ENCODE measurements at regions not wholly inside any gene's neighbourhood (a gene's known extent, or its start where the extent isn't known, plus 50 kb on each side); places are given as distances from the start of the nearest gene placed in this dataset.

DNA sequence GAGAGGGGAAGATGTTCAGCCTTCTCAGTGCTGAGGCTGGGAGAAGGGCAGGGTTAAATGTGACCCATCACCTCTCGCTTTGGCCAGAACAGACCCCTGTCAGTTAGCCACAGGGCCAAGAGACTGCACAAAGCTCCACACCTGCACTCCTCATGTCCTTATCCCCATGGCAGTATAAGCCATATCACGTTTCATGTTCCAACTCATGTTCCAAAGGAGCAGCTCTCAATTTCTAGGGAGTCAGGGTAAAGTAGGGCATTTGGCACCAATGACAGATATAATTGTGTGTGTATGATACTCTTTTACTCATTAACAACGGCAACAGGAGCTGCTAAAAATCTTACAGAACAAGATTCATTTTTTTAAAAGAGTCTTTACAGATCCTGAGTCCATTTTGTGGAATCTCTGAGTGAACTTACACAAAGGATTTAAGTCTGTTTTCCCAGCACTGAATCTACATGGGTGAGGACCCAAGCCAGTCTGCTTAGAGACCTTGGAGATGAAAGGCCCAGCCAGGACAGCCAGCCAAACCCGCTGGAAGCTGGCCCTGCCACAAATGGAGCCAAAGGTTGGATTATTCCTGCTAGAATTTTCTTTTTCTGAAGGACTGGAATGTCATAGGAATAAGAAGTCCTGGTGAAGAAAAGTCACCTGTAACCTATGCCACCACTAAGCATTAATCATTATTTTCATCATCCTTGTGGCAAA is 129.1 kb upstream of the SMAD1 start:
- TF ChIP-seq FOXM1 (IDR thresholded peaks at IDR 0.05; ENCODE audit: borderline replicate concordance, low read depth) (no peak), EP300 (IDR thresholded peaks at IDR 0.05; ENCODE audit: borderline replicate concordance) (no peak), NFIC (IDR thresholded peaks at IDR 0.05) (no peak), EGR1 (IDR thresholded peaks at IDR 0.05) (no peak), USF1 (IDR thresholded peaks at IDR 0.05) (no peak)
- TF ChIP-seq, protein P1, sequence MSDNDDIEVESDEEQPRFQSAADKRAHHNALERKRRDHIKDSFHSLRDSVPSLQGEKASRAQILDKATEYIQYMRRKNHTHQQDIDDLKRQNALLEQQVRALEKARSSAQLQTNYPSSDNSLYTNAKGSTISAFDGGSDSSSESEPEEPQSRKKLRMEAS (IDR thresholded peaks at IDR 0.05): no peak
- TF ChIP-seq, protein P2, sequence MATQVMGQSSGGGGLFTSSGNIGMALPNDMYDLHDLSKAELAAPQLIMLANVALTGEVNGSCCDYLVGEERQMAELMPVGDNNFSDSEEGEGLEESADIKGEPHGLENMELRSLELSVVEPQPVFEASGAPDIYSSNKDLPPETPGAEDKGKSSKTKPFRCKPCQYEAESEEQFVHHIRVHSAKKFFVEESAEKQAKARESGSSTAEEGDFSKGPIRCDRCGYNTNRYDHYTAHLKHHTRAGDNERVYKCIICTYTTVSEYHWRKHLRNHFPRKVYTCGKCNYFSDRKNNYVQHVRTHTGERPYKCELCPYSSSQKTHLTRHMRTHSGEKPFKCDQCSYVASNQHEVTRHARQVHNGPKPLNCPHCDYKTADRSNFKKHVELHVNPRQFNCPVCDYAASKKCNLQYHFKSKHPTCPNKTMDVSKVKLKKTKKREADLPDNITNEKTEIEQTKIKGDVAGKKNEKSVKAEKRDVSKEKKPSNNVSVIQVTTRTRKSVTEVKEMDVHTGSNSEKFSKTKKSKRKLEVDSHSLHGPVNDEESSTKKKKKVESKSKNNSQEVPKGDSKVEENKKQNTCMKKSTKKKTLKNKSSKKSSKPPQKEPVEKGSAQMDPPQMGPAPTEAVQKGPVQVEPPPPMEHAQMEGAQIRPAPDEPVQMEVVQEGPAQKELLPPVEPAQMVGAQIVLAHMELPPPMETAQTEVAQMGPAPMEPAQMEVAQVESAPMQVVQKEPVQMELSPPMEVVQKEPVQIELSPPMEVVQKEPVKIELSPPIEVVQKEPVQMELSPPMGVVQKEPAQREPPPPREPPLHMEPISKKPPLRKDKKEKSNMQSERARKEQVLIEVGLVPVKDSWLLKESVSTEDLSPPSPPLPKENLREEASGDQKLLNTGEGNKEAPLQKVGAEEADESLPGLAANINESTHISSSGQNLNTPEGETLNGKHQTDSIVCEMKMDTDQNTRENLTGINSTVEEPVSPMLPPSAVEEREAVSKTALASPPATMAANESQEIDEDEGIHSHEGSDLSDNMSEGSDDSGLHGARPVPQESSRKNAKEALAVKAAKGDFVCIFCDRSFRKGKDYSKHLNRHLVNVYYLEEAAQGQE (IDR thresholded peaks at IDR 0.05; ENCODE audit: low read depth): no peak

All from Ishikawa (cell line).